SK-N-SH (cell line): ENCODE measurements at regions not wholly inside any gene's neighbourhood (a gene's known extent, or its start where the extent isn't known, plus 50 kb on each side); places are given as distances from the start of the nearest gene placed in this dataset.

ENCODE experiments used
- CTCF ChIA-PET: fragments of 300-600, 350-600 bp; formaldehyde crosslinking; extraction: SDS; loops from one replicate; lab custom pipeline; 2021; lab: Yijun Ruan, JAX
- POLR2A ChIA-PET: fragments of 350-600 bp; sonication (Branson Sonifier 250); formaldehyde crosslinking; extraction: SDS; loops from one replicate; lab custom pipeline; 2020; ENCODE audit warnings: antibody characterized with exemption, inconsistent platforms; lab: Yijun Ruan, JAX
- DNase-seq: peaks from one replicate; pipeline ENCODE4 v3.0.0; 2012
- H2AFZ ChIP-seq: fragments of 200-600 bp; sonication (generic); 2 replicates; pipeline ENCODE4 v1.8.1; 2016; ENCODE audit warnings: antibody characterized with exemption, mild to moderate bottlenecking, low read depth
- H3F3A ChIP-seq: fragments of 200-600 bp; sonication (generic); replicated peaks from 2 replicates; pipeline ENCODE3; 2016; ENCODE audit warnings: antibody characterized with exemption, mild to moderate bottlenecking; ENCODE audit not compliant: insufficient read depth
- H3K27ac ChIP-seq, 2 experiments: fragments of 200-500 bp in 1 of 2; fragments of 200-600 bp in 1 of 2; sonication (Bioruptor generic) in 1 of 2; sonication (generic), shearing (Covaris generic) in 1 of 2; 2 replicates each; pipeline versions ENCODE4 v1.5.1 to v1.6.1; 2014 to 2016; ENCODE audit warnings: low read depth in 2 of 2, inconsistent platforms in 1 of 2, low read length in 1 of 2, mild to moderate bottlenecking in 1 of 2, mixed read lengths in 1 of 2
- H3K27me3 ChIP-seq: fragments of 200-600 bp; sonication (generic), shearing (Covaris generic); 2 replicates; pipeline ENCODE4 v1.6.1; 2016; ENCODE audit warnings: mixed run types; ENCODE audit not compliant: insufficient read depth
- H3K36me3 ChIP-seq, 2 experiments: fragments of 200-500 bp in 1 of 2; fragments of 200-600 bp in 1 of 2; sonication (Bioruptor generic) in 1 of 2; sonication (generic) in 1 of 2; replicated peaks in 1 of 2; 2 replicates each; pipeline versions ENCODE3 to v1.5.1; 2014 to 2016; ENCODE audit warnings: low read length in 1 of 2, mild to moderate bottlenecking in 1 of 2; ENCODE audit not compliant: insufficient read depth in 2 of 2, control insufficient read depth in 1 of 2
- H3K4me1 ChIP-seq, 2 experiments: fragments of 200-500 bp in 1 of 2; fragments of 200-600 bp in 1 of 2; sonication (Bioruptor generic) in 1 of 2; sonication (generic), shearing (Covaris generic) in 1 of 2; 2 replicates each; pipeline versions ENCODE4 v1.5.1 to v1.6.1; 2014 to 2016; ENCODE audit warnings: low read depth in 1 of 2, low read length in 1 of 2, mixed run types in 1 of 2; ENCODE audit not compliant: insufficient read depth in 2 of 2, control insufficient read depth in 1 of 2
- H3K4me2 ChIP-seq: fragments of 200-600 bp; sonication (generic), shearing (Covaris generic); 2 replicates; pipeline ENCODE4 v1.6.1; 2017; ENCODE audit warnings: mixed run types
- H3K4me3 ChIP-seq, 2 experiments: fragments of 200-500 bp in 1 of 2; fragments of 200-600 bp in 1 of 2; sonication (Bioruptor generic) in 1 of 2; sonication (generic), shearing (Covaris generic) in 1 of 2; 2 replicates each; pipeline versions ENCODE4 v1.5.1 to v1.8.1; 2014 to 2016; ENCODE audit warnings: low read depth in 2 of 2, inconsistent platforms in 1 of 2, low read length in 1 of 2, mild to moderate bottlenecking in 1 of 2, mixed read lengths in 1 of 2, moderate library complexity in 1 of 2
- H3K79me2 ChIP-seq: fragments of 200-600 bp; sonication (generic); 2 replicates; pipeline ENCODE4 v1.8.1; 2017; ENCODE audit warnings: mild to moderate bottlenecking; ENCODE audit not compliant: insufficient read depth
- H3K9ac ChIP-seq: fragments of 200-600 bp; sonication (generic); 2 replicates; pipeline ENCODE4 v1.6.1; 2017; ENCODE audit warnings: mixed run types
- H3K9me2 ChIP-seq: fragments of 200-600 bp; sonication (generic); 2 replicates; pipeline ENCODE4 v1.6.1; 2017; ENCODE audit warnings: mixed run types
- H3K9me3 ChIP-seq: fragments of 200-600 bp; sonication (generic); 2 replicates; pipeline ENCODE4 v1.6.1; 2017; ENCODE audit warnings: mixed run types, mild to moderate bottlenecking, moderate library complexity
- H4K20me1 ChIP-seq: fragments of 200-600 bp; sonication (generic); 2 replicates; pipeline ENCODE4 v1.6.1; 2017; ENCODE audit warnings: mild to moderate bottlenecking, mixed run types; ENCODE audit not compliant: insufficient read depth
- GABPA ChIP-seq: IDR thresholded peaks from 2 replicates; pipeline ENCODE4 v1.4.0; 2012; ENCODE audit warnings: low read depth, mild to moderate bottlenecking
- MAX ChIP-seq: IDR thresholded peaks from 2 replicates; pipeline ENCODE4 v1.4.0; 2012; ENCODE audit warnings: low read depth
- MEF2A ChIP-seq: IDR thresholded peaks from 2 replicates; pipeline ENCODE4 v1.4.0; 2012; ENCODE audit warnings: low read depth, borderline replicate concordance
- RAD21 ChIP-seq: IDR thresholded peaks from 2 replicates; pipeline ENCODE4 v1.6.1; 2012; ENCODE audit warnings: mild to moderate bottlenecking, low read length
- REST ChIP-seq: IDR thresholded peaks from 2 replicates; pipeline ENCODE4 v1.6.1; 2012; ENCODE audit warnings: mild to moderate bottlenecking, low read depth, low read length, moderate library complexity
- TAF1 ChIP-seq: IDR thresholded peaks from 2 replicates; pipeline ENCODE4 v1.6.1; 2012; ENCODE audit warnings: low read depth, mild to moderate bottlenecking, low read length, moderate library complexity, borderline replicate concordance
- USF2 ChIP-seq: fragments of 150-350 bp; IDR thresholded peaks from 2 replicates; pipeline ENCODE4 v1.6.1; 2017; ENCODE audit warnings: antibody characterized with exemption, low read length, low read depth, borderline replicate concordance
- WGBS: methylation state at CpG from one replicate; pipeline ENCODE4 v1.1.6; 2017; ENCODE audit warnings: low lambda C conversion rate; 5-methylcytosine and 5-hydroxymethylcytosine counted together
- small RNA-seq, 7 experiments: library from RNA; depleted of rRNA; stranded (forward); fragments of <200 nt; gene quantifications; one replicate each; pipeline ENCODE3, GENCODE V24; 2012

- H3K27me3 ChIP-seq: no peaks in the 10 kb centered on the region
- no peak overlapping the region for H3K4me3 ChIP-seq
- H3K9ac ChIP-seq: no peak overlapping the region
- H3K4me2 ChIP-seq: no peak overlapping the region
- H3K79me2 ChIP-seq: no peaks in the 10 kb centered on the region
- no peak for TF ChIP-seq MEF2A
- TF ChIP-seq, all 33 proteins: peak for 0
- Histone ChIP-seq H3K4me1 (no peaks in the 10 kb centered on the region), H3K9me2 (no peaks in the 10 kb centered on the region), H3K9me3 (no peaks in the 10 kb centered on the region), H3K36me3 (no peaks in the 10 kb centered on the region), H4K20me1 (no peaks in the 10 kb centered on the region), H3K27ac (no peak overlapping the region), H2AFZ (no peak overlapping the region), H3F3A (no peaks in the 10 kb centered on the region)
- POLR2A ChIA-PET: no interaction called here
- 3% methylated on average over 2 of the region's 2 CpGs for WGBS
- CTCF ChIA-PET: no interaction called here
- DNase-seq: no peak
Observed at GRCh38 chr4:81522711-81523110, 51.0 kb upstream of the RASGEF1B start.

- Histone ChIP-seq H3K4me3 (no peak overlapping the region), H3K27ac (no peak overlapping the region), H3K27me3 (no peaks in the 10 kb centered on the region), H3K4me2 (no peak overlapping the region), H2AFZ (no peak overlapping the region), H4K20me1 (no peaks in the 10 kb centered on the region), H3K36me3 (no peaks in the 10 kb centered on the region), H3K9ac (no peak overlapping the region)
- DNase-seq: no peak
- POLR2A ChIA-PET: no interaction called here
- CTCF ChIA-PET: no interaction called here
- TF ChIP-seq REST: no peak
- no peak for TF ChIP-seq TAF1
- TF ChIP-seq GABPA: no peak
- TF ChIP-seq USF2: no peak
- no peak for TF ChIP-seq RAD21
- TF ChIP-seq MAX: no peak
- TF ChIP-seq, all 33 proteins: peak for 0
- Histone ChIP-seq H3K4me1 (no peaks in the 10 kb centered on the region), H3K9me3 (no peaks in the 10 kb centered on the region), H3K79me2 (no peaks in the 10 kb centered on the region), H3F3A (no peaks in the 10 kb centered on the region), H3K9me2 (no peaks in the 10 kb centered on the region)
- WGBS: 0% methylated on average over 1 of the region's 1 CpG
Observed at GRCh38 chr4:81521708-81522107, 50.0 kb upstream of the RASGEF1B start.

Small RNAs in the stretch of these regions (small RNA-seq; reads per million reads assigned to genes)
- gene RF00322 (0 reads per million in 7 experiments), gene RNU6-499P (0 reads per million in 7 experiments)
